Suprapubic skin (tissue), 4 donors: ENCODE measurements at regions not wholly inside any gene's neighbourhood (a gene's known extent, or its start where the extent isn't known, plus 50 kb on each side); places are given as distances from the start of the nearest gene placed in this dataset.
A peak's percentile ranks its signal among the peaks of the same experiment; 100 is the strongest.

ENCODE experiments used
- DNase-seq, 2 donors: peaks; one replicate each; pipeline ENCODE4 v3.0.0-alpha.2; 2019; ENCODE audit warnings: low spot score in 2 of 2
- H3K27ac ChIP-seq: fragments of 200-600 bp; sonication (generic); one replicate; pipeline ENCODE4 v1.5.1; 2019
- H3K27me3 ChIP-seq: fragments of 200-600 bp; sonication (generic); one replicate; pipeline ENCODE4 v1.5.1; 2019
- H3K36me3 ChIP-seq: fragments of 200-600 bp; sonication (generic); one replicate; pipeline ENCODE4 v1.5.1; 2019
- H3K4me1 ChIP-seq: fragments of 200-600 bp; sonication (generic); one replicate; pipeline ENCODE4 v1.5.1; 2019
- H3K4me3 ChIP-seq: fragments of 200-600 bp; sonication (generic); one replicate; pipeline ENCODE4 v1.5.1; 2019; ENCODE audit warnings: mild to moderate bottlenecking
- H3K9me3 ChIP-seq: fragments of 200-600 bp; sonication (generic); one replicate; pipeline ENCODE4 v1.5.1; 2019
- EP300 ChIP-seq: sonication (generic); formaldehyde crosslinking; IDR thresholded peaks from one replicate; pipeline ENCODE4 v1.6.1; 2017; ENCODE audit warnings: antibody characterized with exemption
- POLR2A ChIP-seq, 2 donors: fragments of 450-650 bp; IDR thresholded peaks; one replicate each; pipeline ENCODE4 v1.6.1; 2017; ENCODE audit warnings: antibody characterized with exemption in 2 of 2, mild to moderate bottlenecking in 2 of 2, moderate library complexity in 2 of 2
- POLR2AphosphoS5 ChIP-seq, 3 donors: sonication (generic); formaldehyde crosslinking; IDR thresholded peaks; one replicate each; pipeline ENCODE4 v1.6.1; 2017; ENCODE audit warnings: antibody characterized with exemption in 3 of 3
- WGBS: methylation state at CpG from one replicate; pipeline ENCODE4 v1.1.5; 2018; 5-methylcytosine and 5-hydroxymethylcytosine counted together
- TF ChIP-seq, protein P1 (sequence below), 2 donors: fragments of 200-600 bp in 1 of 2; fragments of 450-650 bp in 1 of 2; sonication (generic) in 1 of 2; IDR thresholded peaks; one replicate each; pipeline ENCODE4 v1.5.1; 2016 to 2019; ENCODE audit warnings: antibody characterized with exemption in 2 of 2, mild to moderate bottlenecking in 1 of 2, moderate library complexity in 1 of 2

DNA sequence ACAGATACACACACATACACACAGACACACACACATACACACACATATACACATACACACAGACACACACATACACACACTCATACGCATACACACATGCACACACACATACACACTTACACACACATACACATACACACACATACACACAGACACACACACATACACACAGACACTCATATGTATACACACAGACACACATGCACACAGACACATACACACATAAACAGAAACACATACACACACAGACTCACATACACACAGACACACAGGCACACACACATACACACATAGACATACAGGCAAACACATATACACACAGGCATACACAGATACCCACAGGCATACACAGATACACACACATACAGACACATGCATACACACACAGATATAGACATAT is 143.9 kb upstream of the LYZL2 start:
- TF ChIP-seq, protein P1, sequence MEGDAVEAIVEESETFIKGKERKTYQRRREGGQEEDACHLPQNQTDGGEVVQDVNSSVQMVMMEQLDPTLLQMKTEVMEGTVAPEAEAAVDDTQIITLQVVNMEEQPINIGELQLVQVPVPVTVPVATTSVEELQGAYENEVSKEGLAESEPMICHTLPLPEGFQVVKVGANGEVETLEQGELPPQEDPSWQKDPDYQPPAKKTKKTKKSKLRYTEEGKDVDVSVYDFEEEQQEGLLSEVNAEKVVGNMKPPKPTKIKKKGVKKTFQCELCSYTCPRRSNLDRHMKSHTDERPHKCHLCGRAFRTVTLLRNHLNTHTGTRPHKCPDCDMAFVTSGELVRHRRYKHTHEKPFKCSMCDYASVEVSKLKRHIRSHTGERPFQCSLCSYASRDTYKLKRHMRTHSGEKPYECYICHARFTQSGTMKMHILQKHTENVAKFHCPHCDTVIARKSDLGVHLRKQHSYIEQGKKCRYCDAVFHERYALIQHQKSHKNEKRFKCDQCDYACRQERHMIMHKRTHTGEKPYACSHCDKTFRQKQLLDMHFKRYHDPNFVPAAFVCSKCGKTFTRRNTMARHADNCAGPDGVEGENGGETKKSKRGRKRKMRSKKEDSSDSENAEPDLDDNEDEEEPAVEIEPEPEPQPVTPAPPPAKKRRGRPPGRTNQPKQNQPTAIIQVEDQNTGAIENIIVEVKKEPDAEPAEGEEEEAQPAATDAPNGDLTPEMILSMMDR (IDR thresholded peaks at IDR 0.05) = no peak
- no peak for TF ChIP-seq EP300
- no peaks in the 10 kb centered on the region for H3K4me1 ChIP-seq
- H3K4me3 ChIP-seq = peak overlapping the region; percentile 4
- H3K36me3 ChIP-seq = no peaks in the 10 kb centered on the region
- WGBS = 59% methylated on average over 1 of the region's 1 CpG
- H3K27me3 ChIP-seq = no peaks in the 10 kb centered on the region
- no peak overlapping the region for H3K27ac ChIP-seq
- no peak for DNase-seq
- H3K9me3 ChIP-seq = peaks cover 20% of the 10 kb centered on the region

DNA sequence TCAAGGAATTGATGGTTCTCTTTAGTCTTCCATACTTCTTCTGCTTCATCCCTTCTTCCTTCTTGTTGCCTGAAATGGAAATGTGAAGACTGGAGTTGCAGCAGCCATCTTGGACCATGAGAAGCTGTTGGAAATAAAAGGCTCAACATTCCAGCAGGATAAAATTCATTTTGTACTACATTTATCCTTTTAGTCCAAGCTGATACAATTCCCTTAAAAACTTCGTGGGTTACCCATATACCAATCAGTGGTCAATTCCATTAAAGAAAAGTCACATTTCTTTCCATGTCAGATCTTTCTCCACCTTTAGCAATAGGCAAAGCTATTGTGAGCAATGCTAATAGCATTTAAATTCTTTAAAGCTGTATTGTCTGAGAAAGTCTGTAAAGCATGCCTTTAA is 141.3 kb upstream of the LYZL2 start:
- WGBS = 55% methylated on average over 1 of the region's 1 CpG
- Histone ChIP-seq H3K9me3 (peaks cover 22% of the 10 kb centered on the region), H3K4me3 (no peak overlapping the region), H3K36me3 (no peaks in the 10 kb centered on the region), H3K27ac (no peak overlapping the region), H3K4me1 (no peaks in the 10 kb centered on the region), H3K27me3 (no peaks in the 10 kb centered on the region)
- no peak for DNase-seq
- TF ChIP-seq POLR2A (IDR thresholded peaks at IDR 0.05) (no peak), EP300 (no peak), POLR2AphosphoS5 (IDR thresholded peaks at IDR 0.05) (no peak)
- TF ChIP-seq, protein P1 (IDR thresholded peaks at IDR 0.05) = no peak

- H3K36me3 ChIP-seq = no peaks in the 10 kb centered on the region
- 97% methylated on average over 2 of the region's 2 CpGs for WGBS
- DNase-seq = no peak
- H3K27ac ChIP-seq = no peak overlapping the region
- TF ChIP-seq EP300 (no peak), POLR2A (IDR thresholded peaks at IDR 0.05) (no peak), POLR2AphosphoS5 (IDR thresholded peaks at IDR 0.05) (no peak)
- TF ChIP-seq, protein P1 (IDR thresholded peaks at IDR 0.05) = no peak
- H3K4me3 ChIP-seq = no peak overlapping the region
- H3K27me3 ChIP-seq = no peaks in the 10 kb centered on the region
- peaks cover 22% of the 10 kb centered on the region for H3K9me3 ChIP-seq
- no peaks in the 10 kb centered on the region for H3K4me1 ChIP-seq
These were observed 140.7 kb upstream of the LYZL2 start for GRCh38 chr10:30770229-30770628.

- Histone ChIP-seq H3K27ac (no peak overlapping the region), H3K9me3 (peaks cover 22% of the 10 kb centered on the region), H3K4me1 (no peaks in the 10 kb centered on the region), H3K27me3 (no peaks in the 10 kb centered on the region), H3K36me3 (no peaks in the 10 kb centered on the region), H3K4me3 (no peak overlapping the region)
- TF ChIP-seq EP300 (no peak), POLR2AphosphoS5 (IDR thresholded peaks at IDR 0.05) (no peak), POLR2A (IDR thresholded peaks at IDR 0.05) (no peak)
- TF ChIP-seq, protein P1 (IDR thresholded peaks at IDR 0.05) = no peak
- no peak for DNase-seq
- WGBS = 96% methylated on average over 5 of the region's 16 CpGs
These were observed 139.8 kb upstream of the LYZL2 start for GRCh38 chr10:30769361-30769760.

DNA sequence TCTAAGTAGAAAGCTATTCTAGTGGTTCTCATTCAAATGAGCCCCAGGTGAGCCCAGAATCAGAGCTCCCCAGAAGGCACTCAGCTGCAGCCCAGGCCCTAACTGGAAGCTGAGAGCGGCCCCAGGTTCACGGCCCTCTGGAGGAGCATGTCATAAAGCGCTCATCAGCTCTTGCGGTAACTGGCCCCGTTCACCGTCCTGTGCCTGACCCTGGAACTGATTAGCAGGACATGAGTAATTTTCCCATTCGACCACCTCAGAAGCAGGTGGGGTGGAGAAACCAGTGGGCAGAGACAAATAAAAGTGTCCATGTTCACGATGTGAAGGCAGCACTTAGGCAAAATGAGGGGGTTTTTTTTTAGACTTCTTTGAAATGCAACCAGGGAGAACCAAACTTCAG is 136.1 kb upstream of the LYZL2 start:
- H3K27me3 ChIP-seq = no peaks in the 10 kb centered on the region
- no peaks in the 10 kb centered on the region for H3K4me1 ChIP-seq
- no peak overlapping the region for H3K27ac ChIP-seq
- WGBS = 68% methylated on average over 8 of the region's 8 CpGs
- no peak for DNase-seq
- peaks cover 18% of the 10 kb centered on the region for H3K9me3 ChIP-seq
- no peak overlapping the region for H3K4me3 ChIP-seq
- no peak for TF ChIP-seq POLR2AphosphoS5 (IDR thresholded peaks at IDR 0.05)
- TF ChIP-seq EP300 = no peak
- TF ChIP-seq, protein P1 (IDR thresholded peaks at IDR 0.05) = no peak
- TF ChIP-seq POLR2A (IDR thresholded peaks at IDR 0.05) = no peak
- H3K36me3 ChIP-seq = no peaks in the 10 kb centered on the region
